Gastroesophageal sphincter (tissue), 4 donors: ENCODE measurements at regions not wholly inside any gene's neighbourhood (a gene's known extent, or its start where the extent isn't known, plus 50 kb on each side); places are given as distances from the start of the nearest gene placed in this dataset.

Source experiments
- ATAC-seq: fragments of 150-250 bp; one replicate; pipeline ENCODE4 v1.9.1; 2016; ENCODE audit warnings: mild to moderate bottlenecking, moderate library complexity
- H3K27ac ChIP-seq, 4 donors: fragments of 200-600 bp; sonication (generic) in 3 of 4; 1 replicate in 3 of 4; 2 replicates in 1 of 4; pipeline ENCODE4 v1.5.1; 2016 to 2019
- H3K27me3 ChIP-seq: fragments of 200-600 bp; sonication (generic); one replicate; pipeline ENCODE4 v1.5.1; 2019
- H3K36me3 ChIP-seq, 2 donors: fragments of 200-600 bp; sonication (generic); one replicate each; pipeline ENCODE4 v1.5.1; 2019; ENCODE audit warnings: control low read depth in 1 of 2
- H3K4me1 ChIP-seq, 3 donors: fragments of 200-600 bp; sonication (generic); 1 replicate in 2 of 3; 2 replicates in 1 of 3; pipeline ENCODE4 v1.5.1; 2016 to 2019; ENCODE audit warnings: control low read depth in 2 of 3
- H3K4me3 ChIP-seq, 2 donors: fragments of 200-600 bp; sonication (generic); one replicate each; pipeline ENCODE4 v1.5.1; 2019; ENCODE audit warnings: mild to moderate bottlenecking in 1 of 2, moderate library complexity in 1 of 2
- H3K9me3 ChIP-seq, 3 donors: fragments of 200-600 bp; sonication (generic); one replicate each; pipeline ENCODE4 v1.5.1; 2017 to 2019; ENCODE audit warnings: control low read depth in 2 of 3
- EP300 ChIP-seq: sonication (generic); formaldehyde crosslinking; IDR thresholded peaks from one replicate; pipeline ENCODE4 v1.6.1; 2017; ENCODE audit warnings: antibody characterized with exemption, mild to moderate bottlenecking
- POLR2A ChIP-seq, 2 donors: fragments of 450-650 bp; IDR thresholded peaks; one replicate each; pipeline ENCODE4 v1.6.1; 2017; ENCODE audit warnings: antibody characterized with exemption in 2 of 2, mild to moderate bottlenecking in 2 of 2, moderate library complexity in 1 of 2
- POLR2AphosphoS5 ChIP-seq: sonication (generic); formaldehyde crosslinking; IDR thresholded peaks from one replicate; pipeline ENCODE4 v1.6.1; 2017; ENCODE audit warnings: antibody characterized with exemption
- WGBS, 2 donors: methylation state at CpG; one replicate each; pipeline ENCODE4 v1.1.5; 2018; ENCODE audit warnings: low coverage in 1 of 2; 5-methylcytosine and 5-hydroxymethylcytosine counted together
- TF ChIP-seq, protein P1 (sequence below), 4 experiments: fragments of 200-600 bp in 2 of 4; fragments of 450-650 bp in 2 of 4; sonication (generic) in 1 of 4; IDR thresholded peaks; one replicate each; pipeline ENCODE4 v1.5.1; 2017 to 2019; ENCODE audit warnings: antibody characterized with exemption in 4 of 4, mild to moderate bottlenecking in 2 of 4, moderate library complexity in 2 of 4

- Histone ChIP-seq H3K9me3 (no peaks in the 10 kb centered on the region), H3K27ac (no peak overlapping the region), H3K27me3 (no peaks in the 10 kb centered on the region), H3K36me3 (no peaks in the 10 kb centered on the region), H3K4me3 (no peak overlapping the region), H3K4me1 (peaks cover 0 to 18% (median 12%) of the 10 kb centered on the region in 3 donors)
- TF ChIP-seq POLR2AphosphoS5 (no peak), POLR2A (IDR thresholded peaks at IDR 0.05) (no peak), EP300 (no peak)
- TF ChIP-seq, protein P1, sequence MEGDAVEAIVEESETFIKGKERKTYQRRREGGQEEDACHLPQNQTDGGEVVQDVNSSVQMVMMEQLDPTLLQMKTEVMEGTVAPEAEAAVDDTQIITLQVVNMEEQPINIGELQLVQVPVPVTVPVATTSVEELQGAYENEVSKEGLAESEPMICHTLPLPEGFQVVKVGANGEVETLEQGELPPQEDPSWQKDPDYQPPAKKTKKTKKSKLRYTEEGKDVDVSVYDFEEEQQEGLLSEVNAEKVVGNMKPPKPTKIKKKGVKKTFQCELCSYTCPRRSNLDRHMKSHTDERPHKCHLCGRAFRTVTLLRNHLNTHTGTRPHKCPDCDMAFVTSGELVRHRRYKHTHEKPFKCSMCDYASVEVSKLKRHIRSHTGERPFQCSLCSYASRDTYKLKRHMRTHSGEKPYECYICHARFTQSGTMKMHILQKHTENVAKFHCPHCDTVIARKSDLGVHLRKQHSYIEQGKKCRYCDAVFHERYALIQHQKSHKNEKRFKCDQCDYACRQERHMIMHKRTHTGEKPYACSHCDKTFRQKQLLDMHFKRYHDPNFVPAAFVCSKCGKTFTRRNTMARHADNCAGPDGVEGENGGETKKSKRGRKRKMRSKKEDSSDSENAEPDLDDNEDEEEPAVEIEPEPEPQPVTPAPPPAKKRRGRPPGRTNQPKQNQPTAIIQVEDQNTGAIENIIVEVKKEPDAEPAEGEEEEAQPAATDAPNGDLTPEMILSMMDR (IDR thresholded peaks at IDR 0.05), result no peak
- no peak for ATAC-seq
- 94% methylated on average over 16 to 17 of the region's 22 CpGs for WGBS, 2 donors
Observed at GRCh38 chr2:236889791-236890704, 195.6 kb upstream of the COPS8 start.

- no peak overlapping the region for H3K4me3 ChIP-seq
- H3K27ac ChIP-seq, result no peak overlapping the region
- no peaks in the 10 kb centered on the region for H3K27me3 ChIP-seq
- TF ChIP-seq POLR2A (IDR thresholded peaks at IDR 0.05), result no peak
- TF ChIP-seq, protein P1 (IDR thresholded peaks at IDR 0.05), result no peak
- no peak for TF ChIP-seq POLR2AphosphoS5
- no peak for TF ChIP-seq EP300
- H3K4me1 ChIP-seq, result peaks cover 0 to 9% (median 9%) of the 10 kb centered on the region in 3 donors
- H3K9me3 ChIP-seq, result no peaks in the 10 kb centered on the region
- no peaks in the 10 kb centered on the region for H3K36me3 ChIP-seq
- 91 to 96% methylated on average over 5 to 7 of the region's 7 CpGs for WGBS, 2 donors
- no peak for ATAC-seq
Observed at GRCh38 chr2:236892721-236893120, 193.0 kb upstream of the COPS8 start.

DNA sequence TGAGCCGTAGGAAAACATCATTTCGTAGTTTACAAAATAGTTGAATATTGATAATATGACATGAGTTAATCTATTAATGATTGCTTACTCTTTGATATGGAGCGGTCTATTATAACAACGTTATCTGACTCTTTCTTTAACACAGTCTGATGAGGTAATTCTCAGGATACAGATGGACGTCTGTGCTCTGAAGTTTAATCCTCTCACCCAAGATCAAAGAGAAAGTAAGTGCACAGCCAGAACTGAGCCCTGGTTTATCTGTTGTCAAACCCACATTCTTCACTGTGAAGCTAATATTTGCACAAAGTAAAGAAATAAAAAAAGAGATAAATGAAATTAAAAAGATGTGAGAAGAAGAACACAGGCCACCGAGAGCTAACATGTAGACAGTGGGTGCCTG is 190.9 kb upstream of the COPS8 start:
- Histone ChIP-seq H3K27me3 (no peaks in the 10 kb centered on the region), H3K4me3 (no peak overlapping the region)
- 77 to 90% methylated on average over 5 to 6 of the region's 6 CpGs for WGBS, 2 donors

DNA sequence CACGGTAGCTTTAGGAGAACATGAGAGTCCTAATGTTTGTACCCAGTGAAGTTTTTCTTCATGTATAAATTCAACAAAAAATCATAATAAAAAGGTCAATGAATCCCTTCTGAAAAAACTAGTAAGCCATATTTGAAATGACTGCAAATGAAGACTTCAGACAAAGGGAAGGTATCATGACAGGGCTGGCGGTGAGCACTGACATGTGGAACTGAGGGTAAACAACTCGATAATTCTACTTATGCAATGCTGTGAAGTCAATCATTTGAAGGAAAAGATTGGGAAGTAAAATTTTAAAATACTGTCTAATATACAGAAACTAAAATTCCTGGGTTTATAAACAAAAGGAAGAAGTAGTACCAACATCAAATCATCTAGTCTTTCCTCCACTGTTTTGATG is 190.2 kb upstream of the COPS8 start:
- Histone ChIP-seq H3K27me3 (no peaks in the 10 kb centered on the region), H3K4me3 (no peak overlapping the region), H3K36me3 (no peaks in the 10 kb centered on the region), H3K9me3 (no peaks in the 10 kb centered on the region), H3K27ac (no peak overlapping the region), H3K4me1 (no peaks in the 10 kb centered on the region)
- ATAC-seq, result no peak
- 76 to 91% methylated on average over 3 of the region's 3 CpGs for WGBS, 2 donors
- no peak for TF ChIP-seq POLR2A (IDR thresholded peaks at IDR 0.05)
- TF ChIP-seq POLR2AphosphoS5, result no peak
- TF ChIP-seq, protein P1 (IDR thresholded peaks at IDR 0.05), result no peak
- no peak for TF ChIP-seq EP300

More for the DNA sequence above, 190.9 kb upstream of the COPS8 start:
- no peak for TF ChIP-seq EP300
- TF ChIP-seq POLR2AphosphoS5, result no peak
- TF ChIP-seq POLR2A (IDR thresholded peaks at IDR 0.05), result no peak
- TF ChIP-seq, protein P1 (IDR thresholded peaks at IDR 0.05), result no peak
- Histone ChIP-seq H3K4me1 (no peaks in the 10 kb centered on the region), H3K27ac (no peak overlapping the region), H3K9me3 (no peaks in the 10 kb centered on the region), H3K36me3 (no peaks in the 10 kb centered on the region)
- ATAC-seq, result no peak

- no peaks in the 10 kb centered on the region for H3K27me3 ChIP-seq
- WGBS, 2 donors, result 60 to 86% methylated on average over 5 of the region's 5 CpGs
- no peaks in the 10 kb centered on the region for H3K9me3 ChIP-seq
- TF ChIP-seq EP300, result no peak
- TF ChIP-seq, protein P1 (IDR thresholded peaks at IDR 0.05), result no peak
- TF ChIP-seq POLR2AphosphoS5, result no peak
- TF ChIP-seq POLR2A (IDR thresholded peaks at IDR 0.05), result no peak
- no peak overlapping the region for H3K27ac ChIP-seq
- H3K4me1 ChIP-seq, result no peaks in the 10 kb centered on the region
- no peak overlapping the region for H3K4me3 ChIP-seq
- no peaks in the 10 kb centered on the region for H3K36me3 ChIP-seq
- ATAC-seq, result no peak
Observed at GRCh38 chr2:236896688-236897087, 189.0 kb upstream of the COPS8 start.
